GM19463 (cell line): ENCODE measurements at regions not wholly inside any gene's neighbourhood (a gene's known extent, or its start where the extent isn't known, plus 50 kb on each side); places are given as distances from the start of the nearest gene placed in this dataset.

Experiments
- ATAC-seq: cut with Tn5 transposase; IDR thresholded peaks from one replicate; pipeline ENCODE4 v1.9.1; 2021; ENCODE audit warnings: mild to moderate bottlenecking, moderate library complexity; ENCODE audit not compliant: unreplicated experiment

GRCh38 chr10:36506261-36506660, 619.1 kb upstream of the ANKRD30A start:
- ATAC-seq = no peak

- ATAC-seq = no peak
Measured at GRCh38 chr10:36504758-36505157, 620.6 kb upstream of the ANKRD30A start.

GRCh38 chr10:36500266-36500665, 625.1 kb upstream of the ANKRD30A start:
- ATAC-seq = no peak

GRCh38 chr10:36499693-36500092, 625.7 kb upstream of the ANKRD30A start:
- no peak for ATAC-seq

- ATAC-seq = no peak
Measured at GRCh38 chr10:36496758-36497157, 628.6 kb upstream of the ANKRD30A start.

- no peak for ATAC-seq
Measured at GRCh38 chr10:36494371-36494770, 631.0 kb upstream of the ANKRD30A start.

- ATAC-seq = no peak
Measured at GRCh38 chr10:36493516-36493880, 631.9 kb upstream of the ANKRD30A start.

- ATAC-seq = no peak
Measured at GRCh38 chr10:36492590-36493515, 632.5 kb upstream of the ANKRD30A start.

GRCh38 chr10:36491926-36492325, 633.5 kb upstream of the ANKRD30A start:
- no peak for ATAC-seq

- no peak for ATAC-seq
Measured at GRCh38 chr10:36489611-36490228, 635.7 kb upstream of the ANKRD30A start.

GRCh38 chr10:36489181-36489580, 636.2 kb upstream of the ANKRD30A start:
- ATAC-seq = no peak

- no peak for ATAC-seq
Measured at GRCh38 chr10:36488579-36488978, 636.8 kb upstream of the ANKRD30A start.

GRCh38 chr10:36479073-36479472, 646.3 kb upstream of the ANKRD30A start:
- no peak for ATAC-seq

GRCh38 chr10:36476399-36476798, 649.0 kb upstream of the ANKRD30A start:
- no peak for ATAC-seq

- ATAC-seq = no peak
Measured at GRCh38 chr10:36475746-36476145, 649.7 kb upstream of the ANKRD30A start.

GRCh38 chr10:36474456-36474855, 650.9 kb upstream of the ANKRD30A start:
- no peak for ATAC-seq

GRCh38 chr10:36473122-36473521, 652.3 kb upstream of the ANKRD30A start:
- no peak for ATAC-seq

GRCh38 chr10:36469585-36469984, 655.8 kb upstream of the ANKRD30A start:
- no peak for ATAC-seq

GRCh38 chr10:36468620-36469019, 656.8 kb upstream of the ANKRD30A start:
- ATAC-seq = no peak

GRCh38 chr10:36465604-36466379, 659.6 kb upstream of the ANKRD30A start:
- no peak for ATAC-seq

GRCh38 chr10:36464291-36464690, 661.1 kb upstream of the ANKRD30A start:
- ATAC-seq = no peak

- no peak for ATAC-seq
Measured at GRCh38 chr10:36463390-36463789, 662.0 kb upstream of the ANKRD30A start.
